ENCODE measurements at regions not wholly inside any gene's neighbourhood (a gene's known extent, or its start where the extent isn't known, plus 50 kb on each side); places are given as distances from the start of the nearest gene placed in this dataset.

- Mint-ChIP-seq H3K4me3 (no peak overlapping the region), H3K36me3 (no peaks in the 10 kb centered on the region), H3K27me3 (peaks cover 23% of the 10 kb centered on the region), H3K9me3 (no peaks in the 10 kb centered on the region), H3K27ac (no peak overlapping the region), H3K4me1 (ENCODE audit: unreplicated experiment) (no peaks in the 10 kb centered on the region)
- no peak for TF ChIP-seq CTCF (conservative IDR thresholded peaks at IDR 0.05)
- no peak for DNase-seq (ENCODE audit: extremely low spot score, unreplicated experiment)
These were observed 195.2 kb upstream of the ISL1 start for GRCh38 chr5:51188001-51188591.

GRCh38 chr5:51194671-51195070 lies 188.6 kb upstream of the ISL1 start:
- no peak overlapping the region for H3K27ac Mint-ChIP-seq
- no peak for TF ChIP-seq CTCF (conservative IDR thresholded peaks at IDR 0.05)
- no peak for DNase-seq (ENCODE audit: extremely low spot score, unreplicated experiment)
- no peaks in the 10 kb centered on the region for H3K4me1 Mint-ChIP-seq (ENCODE audit: unreplicated experiment)
- H3K27me3 Mint-ChIP-seq, result peaks cover 27% of the 10 kb centered on the region
- H3K36me3 Mint-ChIP-seq, result no peaks in the 10 kb centered on the region
- no peak overlapping the region for H3K4me3 Mint-ChIP-seq
- no peaks in the 10 kb centered on the region for H3K9me3 Mint-ChIP-seq

GRCh38 chr5:51201024-51201423 lies 182.2 kb upstream of the ISL1 start:
- DNase-seq (ENCODE audit: extremely low spot score, unreplicated experiment), result no peak
- Mint-ChIP-seq H3K9me3 (no peaks in the 10 kb centered on the region), H3K4me3 (no peak overlapping the region), H3K36me3 (no peaks in the 10 kb centered on the region), H3K27me3 (peaks cover 21% of the 10 kb centered on the region), H3K4me1 (ENCODE audit: unreplicated experiment) (no peaks in the 10 kb centered on the region), H3K27ac (no peak overlapping the region)
- TF ChIP-seq CTCF (conservative IDR thresholded peaks at IDR 0.05), result no peak

GRCh38 chr5:51201708-51202107 lies 181.5 kb upstream of the ISL1 start:
- H3K36me3 Mint-ChIP-seq, result no peaks in the 10 kb centered on the region
- H3K4me3 Mint-ChIP-seq, result no peak overlapping the region
- no peaks in the 10 kb centered on the region for H3K9me3 Mint-ChIP-seq
- no peaks in the 10 kb centered on the region for H3K4me1 Mint-ChIP-seq (ENCODE audit: unreplicated experiment)
- no peak for DNase-seq (ENCODE audit: extremely low spot score, unreplicated experiment)
- TF ChIP-seq CTCF (conservative IDR thresholded peaks at IDR 0.05), result no peak
- H3K27me3 Mint-ChIP-seq, result peaks cover 21% of the 10 kb centered on the region
- H3K27ac Mint-ChIP-seq, result no peak overlapping the region

DNA sequence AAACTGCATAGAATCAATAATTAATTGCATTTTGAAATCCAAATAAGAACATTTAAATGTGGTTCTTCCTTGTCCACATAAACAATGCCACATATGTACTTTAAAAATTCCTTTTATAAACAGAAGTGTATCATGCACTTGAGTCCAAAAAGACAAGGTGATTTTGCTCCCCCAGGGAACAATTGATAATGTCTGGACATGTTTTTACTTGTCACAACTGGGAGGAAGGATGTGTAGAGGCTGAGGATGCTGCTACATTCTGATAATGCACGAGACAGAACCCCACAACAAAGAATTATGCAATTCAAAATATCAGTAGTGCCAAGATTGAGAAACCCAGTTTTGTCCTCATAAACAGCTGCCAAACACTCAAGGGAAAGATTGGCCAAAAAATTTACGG lies 181.1 kb upstream of the ISL1 start:
- peaks cover 21% of the 10 kb centered on the region for H3K27me3 Mint-ChIP-seq
- H3K9me3 Mint-ChIP-seq, result no peaks in the 10 kb centered on the region
- no peaks in the 10 kb centered on the region for H3K4me1 Mint-ChIP-seq (ENCODE audit: unreplicated experiment)
- DNase-seq (ENCODE audit: extremely low spot score, unreplicated experiment), result no peak
- H3K36me3 Mint-ChIP-seq, result no peaks in the 10 kb centered on the region
- H3K4me3 Mint-ChIP-seq, result no peak overlapping the region
- TF ChIP-seq CTCF (conservative IDR thresholded peaks at IDR 0.05), result no peak
- no peak overlapping the region for H3K27ac Mint-ChIP-seq

GRCh38 chr5:51203598-51203997 lies 179.7 kb upstream of the ISL1 start:
- Mint-ChIP-seq H3K36me3 (no peaks in the 10 kb centered on the region), H3K27me3 (peaks cover 15% of the 10 kb centered on the region), H3K4me3 (no peak overlapping the region), H3K27ac (no peak overlapping the region), H3K9me3 (no peaks in the 10 kb centered on the region), H3K4me1 (ENCODE audit: unreplicated experiment) (no peaks in the 10 kb centered on the region)
- DNase-seq (ENCODE audit: extremely low spot score, unreplicated experiment), result no peak
- no peak for TF ChIP-seq CTCF (conservative IDR thresholded peaks at IDR 0.05)

Data from type B pancreatic cell (in vitro differentiated cells).